ENCODE measurements at regions not wholly inside any gene's neighbourhood (a gene's known extent, or its start where the extent isn't known, plus 50 kb on each side); places are given as distances from the start of the nearest gene placed in this dataset.

GRCh38 chr6:105868823-105869460 lies 217.2 kb upstream of the PRDM1 start:
- Histone ChIP-seq H3K9ac (ENCODE audit: low read length) (no peak overlapping the region), H3K36me3 (ENCODE audit: insufficient read depth, low read length) (no peaks in the 10 kb centered on the region), H2AFZ (ENCODE audit: low read depth, low read length) (no peak overlapping the region), H4K20me1 (ENCODE audit: insufficient read depth, low read length) (no peaks in the 10 kb centered on the region), H3K27me3 (ENCODE audit: insufficient read depth, low read length) (peaks cover 2% of the 10 kb centered on the region), H3K79me2 (ENCODE audit: insufficient read depth, low read length) (no peaks in the 10 kb centered on the region), H3K4me2 (ENCODE audit: low read length) (no peak overlapping the region), H3K9me3 (ENCODE audit: insufficient read depth, low read depth, low read length) (no peaks in the 10 kb centered on the region), H3K4me3 (ENCODE audit: insufficient read depth, low read depth, low read length) (no peak overlapping the region), H3K27ac (ENCODE audit: low read depth, low read length) (no peak overlapping the region), H3K4me1 (ENCODE audit: insufficient read depth, low read length) (no peaks in the 10 kb centered on the region)
- H3K9me3 Mint-ChIP-seq (ENCODE audit: unreplicated experiment), result peaks cover 6% of the 10 kb centered on the region
- H3K27me3 Mint-ChIP-seq (ENCODE audit: low read depth, unreplicated experiment), result peaks cover 3% of the 10 kb centered on the region
- no peak overlapping the region for H3K4me3 Mint-ChIP-seq (ENCODE audit: unreplicated experiment)
- peaks cover 2% of the 10 kb centered on the region for H3K36me3 Mint-ChIP-seq (ENCODE audit: low read depth, unreplicated experiment)
- no peak for DNase-seq (ENCODE audit: low read depth)
- no peak overlapping the region for H3K27ac Mint-ChIP-seq (ENCODE audit: unreplicated experiment)
- H3K4me1 Mint-ChIP-seq (ENCODE audit: low read depth, unreplicated experiment), result no peaks in the 10 kb centered on the region
- TF ChIP-seq EZH2 (IDR thresholded peaks at IDR 0.05; ENCODE audit: insufficient read depth, low read length), result no peak
- TF ChIP-seq CTCF (IDR thresholded peaks at IDR 0.05; ENCODE audit: insufficient read depth, low read depth, low read length), result no peak
- no peak for FAIRE-seq

- Mint-ChIP-seq H3K36me3 (ENCODE audit: low read depth, unreplicated experiment) (peaks cover 2% of the 10 kb centered on the region), H3K27me3 (ENCODE audit: low read depth, unreplicated experiment) (peaks cover 3% of the 10 kb centered on the region), H3K9me3 (ENCODE audit: unreplicated experiment) (peaks cover 6% of the 10 kb centered on the region), H3K4me1 (ENCODE audit: low read depth, unreplicated experiment) (no peaks in the 10 kb centered on the region), H3K4me3 (ENCODE audit: unreplicated experiment) (no peak overlapping the region), H3K27ac (ENCODE audit: unreplicated experiment) (no peak overlapping the region)
- FAIRE-seq (no peak), DNase-seq (ENCODE audit: low read depth) (no peak)
- peaks cover 2% of the 10 kb centered on the region for H3K27me3 ChIP-seq (ENCODE audit: insufficient read depth, low read length)
- no peak overlapping the region for H3K4me2 ChIP-seq (ENCODE audit: low read length)
- H2AFZ ChIP-seq (ENCODE audit: low read depth, low read length), result no peak overlapping the region
- no peak overlapping the region for H3K4me3 ChIP-seq (ENCODE audit: insufficient read depth, low read depth, low read length)
- H4K20me1 ChIP-seq (ENCODE audit: insufficient read depth, low read length), result no peaks in the 10 kb centered on the region
- no peak overlapping the region for H3K27ac ChIP-seq (ENCODE audit: low read depth, low read length)
- TF ChIP-seq CTCF (IDR thresholded peaks at IDR 0.05; ENCODE audit: insufficient read depth, low read depth, low read length) (no peak), EZH2 (IDR thresholded peaks at IDR 0.05; ENCODE audit: insufficient read depth, low read length) (no peak)
- no peak overlapping the region for H3K9ac ChIP-seq (ENCODE audit: low read length)
- no peaks in the 10 kb centered on the region for H3K79me2 ChIP-seq (ENCODE audit: insufficient read depth, low read length)
- no peaks in the 10 kb centered on the region for H3K36me3 ChIP-seq (ENCODE audit: insufficient read depth, low read length)
- no peaks in the 10 kb centered on the region for H3K9me3 ChIP-seq (ENCODE audit: insufficient read depth, low read depth, low read length)
- no peaks in the 10 kb centered on the region for H3K4me1 ChIP-seq (ENCODE audit: insufficient read depth, low read length)
Observed at GRCh38 chr6:105867821-105868220, 218.3 kb upstream of the PRDM1 start.

- Histone ChIP-seq H3K27ac (ENCODE audit: low read depth, low read length) (no peak overlapping the region), H3K4me1 (ENCODE audit: insufficient read depth, low read length) (no peaks in the 10 kb centered on the region), H3K79me2 (ENCODE audit: insufficient read depth, low read length) (no peaks in the 10 kb centered on the region), H3K27me3 (ENCODE audit: insufficient read depth, low read length) (peaks cover 2% of the 10 kb centered on the region), H3K9me3 (ENCODE audit: insufficient read depth, low read depth, low read length) (no peaks in the 10 kb centered on the region), H3K36me3 (ENCODE audit: insufficient read depth, low read length) (no peaks in the 10 kb centered on the region), H3K4me2 (ENCODE audit: low read length) (no peak overlapping the region), H4K20me1 (ENCODE audit: insufficient read depth, low read length) (no peaks in the 10 kb centered on the region), H3K4me3 (ENCODE audit: insufficient read depth, low read depth, low read length) (no peak overlapping the region), H2AFZ (ENCODE audit: low read depth, low read length) (no peak overlapping the region), H3K9ac (ENCODE audit: low read length) (no peak overlapping the region)
- FAIRE-seq (no peak), DNase-seq (ENCODE audit: low read depth) (no peak)
- peaks cover 3% of the 10 kb centered on the region for H3K27me3 Mint-ChIP-seq (ENCODE audit: low read depth, unreplicated experiment)
- TF ChIP-seq CTCF (IDR thresholded peaks at IDR 0.05; ENCODE audit: insufficient read depth, low read depth, low read length), result no peak
- TF ChIP-seq EZH2 (IDR thresholded peaks at IDR 0.05; ENCODE audit: insufficient read depth, low read length), result no peak
- peaks cover 2% of the 10 kb centered on the region for H3K36me3 Mint-ChIP-seq (ENCODE audit: low read depth, unreplicated experiment)
- H3K27ac Mint-ChIP-seq (ENCODE audit: unreplicated experiment), result no peak overlapping the region
- H3K9me3 Mint-ChIP-seq (ENCODE audit: unreplicated experiment), result peaks cover 6% of the 10 kb centered on the region
- H3K4me1 Mint-ChIP-seq (ENCODE audit: low read depth, unreplicated experiment), result no peaks in the 10 kb centered on the region
- no peak overlapping the region for H3K4me3 Mint-ChIP-seq (ENCODE audit: unreplicated experiment)
Observed at GRCh38 chr6:105867277-105867676, 218.9 kb upstream of the PRDM1 start.
